Nephron (organoid): ENCODE measurements at regions not wholly inside any gene's neighbourhood (a gene's known extent, or its start where the extent isn't known, plus 50 kb on each side); places are given as distances from the start of the nearest gene placed in this dataset.
"Not testable (repeated sequence)": the region's sequence is repeated elsewhere in the genome, so short reads cannot be mapped to it uniquely, and the experiment has no call there.

Experiments used
- H3K27ac Mint-ChIP-seq, 3 experiments: 2 replicates each; pipeline ENCODE4 v1.8.0; 2020; ENCODE audit warnings: mixed read lengths in 3 of 3, mild to moderate bottlenecking in 2 of 3, moderate library complexity in 1 of 3
- H3K27me3 Mint-ChIP-seq: 2 replicates; pipeline ENCODE4 v1.8.0; 2021; ENCODE audit warnings: low read depth, mild to moderate bottlenecking, moderate library complexity, mixed read lengths
- H3K36me3 Mint-ChIP-seq: 2 replicates; pipeline ENCODE4 v1.8.0; 2020; ENCODE audit warnings: low read depth, mixed read lengths
- H3K4me1 Mint-ChIP-seq: 2 replicates; pipeline ENCODE4 v1.8.0; 2020; ENCODE audit warnings: mixed read lengths
- H3K4me3 Mint-ChIP-seq, 3 experiments: 2 replicates each; pipeline ENCODE4 v1.8.0; 2020; ENCODE audit warnings: mild to moderate bottlenecking in 3 of 3, mixed read lengths in 3 of 3, moderate library complexity in 2 of 3
- H3K9me3 Mint-ChIP-seq: 2 replicates; pipeline ENCODE4 v1.8.0; 2020; ENCODE audit warnings: mixed read lengths
- CTCF ChIP-seq, 3 experiments: fragments of 200-600 bp; sonication (generic); IDR thresholded peaks; one replicate each; pipeline ENCODE4 v1.5.0; 2021; ENCODE audit warnings: antibody characterized with exemption in 3 of 3; ENCODE audit not compliant: unreplicated experiment in 3 of 3

- Mint-ChIP-seq H3K36me3 (peaks cover 30% of the 10 kb centered on the region), H3K9me3 (peaks cover 9% of the 10 kb centered on the region), H3K27me3 (no peaks in the 10 kb centered on the region), H3K4me1 (no peaks in the 10 kb centered on the region), H3K27ac (no peak overlapping the region), H3K4me3 (no peak overlapping the region)
- no peak for TF ChIP-seq CTCF (IDR thresholded peaks at IDR 0.05; ENCODE audit: unreplicated experiment in 3 of 3)
Measured at GRCh38 chr10:65620404-65621048, 1305.3 kb upstream of the LRRTM3 start.

- no peak for TF ChIP-seq CTCF (IDR thresholded peaks at IDR 0.05; ENCODE audit: unreplicated experiment in 3 of 3)
- Mint-ChIP-seq H3K27ac (no peak overlapping the region), H3K9me3 (peaks cover 4% of the 10 kb centered on the region), H3K4me3 (no peak overlapping the region), H3K36me3 (peaks cover 19% of the 10 kb centered on the region), H3K4me1 (no peaks in the 10 kb centered on the region), H3K27me3 (no peaks in the 10 kb centered on the region)
Measured at GRCh38 chr10:65622608-65623007, 1303.2 kb upstream of the LRRTM3 start.

- H3K27ac Mint-ChIP-seq: peak overlapping the region in 1 of 3 experiments; percentile 16
Measured at GRCh38 chr10:65628493-65629139, 1297.2 kb upstream of the LRRTM3 start.

GRCh38 chr10:65660006-65660405 lies 1265.8 kb upstream of the LRRTM3 start:
- Mint-ChIP-seq H3K4me3 (no peak overlapping the region), H3K27ac (no peak overlapping the region), H3K9me3 (peaks cover 16% of the 10 kb centered on the region), H3K36me3 (peaks cover 10% of the 10 kb centered on the region), H3K4me1 (no peaks in the 10 kb centered on the region), H3K27me3 (no peaks in the 10 kb centered on the region)
- no peak for TF ChIP-seq CTCF (IDR thresholded peaks at IDR 0.05; ENCODE audit: unreplicated experiment in 3 of 3)

More at GRCh38 chr10:65628493-65629139, 1297.2 kb upstream of the LRRTM3 start:
- TF ChIP-seq CTCF (IDR thresholded peaks at IDR 0.05; ENCODE audit: unreplicated experiment in 3 of 3): no peak
- peaks cover 18% of the 10 kb centered on the region for H3K36me3 Mint-ChIP-seq
- H3K9me3 Mint-ChIP-seq: peaks cover 10% of the 10 kb centered on the region
- no peaks in the 10 kb centered on the region for H3K27me3 Mint-ChIP-seq
- H3K4me3 Mint-ChIP-seq: no peak overlapping the region
- H3K4me1 Mint-ChIP-seq: no peaks in the 10 kb centered on the region

- Mint-ChIP-seq H3K36me3 (peaks cover 27% of the 10 kb centered on the region), H3K9me3 (peaks cover 7% of the 10 kb centered on the region), H3K4me3 (no peak overlapping the region), H3K4me1 (no peaks in the 10 kb centered on the region), H3K27ac (no peak overlapping the region), H3K27me3 (no peaks in the 10 kb centered on the region)
- TF ChIP-seq CTCF (IDR thresholded peaks at IDR 0.05; ENCODE audit: unreplicated experiment in 3 of 3): no peak
Measured at GRCh38 chr10:65670087-65670486, 1255.7 kb upstream of the LRRTM3 start.

- H3K27ac Mint-ChIP-seq, H3K9me3 Mint-ChIP-seq, H3K4me3 Mint-ChIP-seq, H3K4me1 Mint-ChIP-seq, H3K27me3 Mint-ChIP-seq: not testable (repeated sequence)
- H3K36me3 Mint-ChIP-seq: peaks cover 27% of the 10 kb centered on the region
Measured at GRCh38 chr10:65670596-65670995, 1255.2 kb upstream of the LRRTM3 start.
